ENCODE measurements at regions not wholly inside any gene's neighbourhood (a gene's known extent, or its start where the extent isn't known, plus 50 kb on each side); places are given as distances from the start of the nearest gene placed in this dataset.
"Not testable (repeated sequence)": the region's sequence is repeated elsewhere in the genome, so short reads cannot be mapped to it uniquely, and the experiment has no call there.

GRCh38 chr13:43946281-43946680 is 66.6 kb downstream of the LACC1 start:
- DNase-seq = no peak
- Mint-ChIP-seq H3K36me3 (ENCODE audit: insufficient read depth) (no peaks in the 10 kb centered on the region), H3K9me3 (peaks cover 0 to 2% of the 10 kb centered on the region in 2 donors), H3K4me3 (no peak overlapping the region), H3K27me3 (peaks cover 12 to 18% of the 10 kb centered on the region in 2 donors), H3K4me1 (ENCODE audit: low read depth in 2 of 2) (no peaks in the 10 kb centered on the region), H3K27ac (no peak overlapping the region)
- no peak for ATAC-seq (replicated peaks)

GRCh38 chr13:43947897-43948458 is 68.3 kb downstream of the LACC1 start:
- Mint-ChIP-seq H3K4me1 (ENCODE audit: low read depth in 2 of 2) (no peaks in the 10 kb centered on the region), H3K27ac (no peak overlapping the region), H3K9me3 (peaks cover 0 to 2% of the 10 kb centered on the region in 2 donors), H3K27me3 (peaks cover 9 to 26% of the 10 kb centered on the region in 2 donors), H3K36me3 (ENCODE audit: insufficient read depth) (no peaks in the 10 kb centered on the region), H3K4me3 (no peak overlapping the region)
- DNase-seq (no peak), ATAC-seq (replicated peaks) (no peak)

GRCh38 chr13:43953370-43953769 is 73.7 kb downstream of the LACC1 start:
- Mint-ChIP-seq H3K27ac (no peak overlapping the region), H3K4me1 (ENCODE audit: low read depth in 2 of 2) (no peaks in the 10 kb centered on the region), H3K9me3 (no peaks in the 10 kb centered on the region), H3K4me3 (no peak overlapping the region), H3K36me3 (ENCODE audit: insufficient read depth) (no peaks in the 10 kb centered on the region), H3K27me3 (peaks cover 21 to 53% of the 10 kb centered on the region in 2 donors)
- DNase-seq (no peak), ATAC-seq (replicated peaks) (no peak)

GRCh38 chr13:43956975-43957374 is 77.3 kb downstream of the LACC1 start:
- H3K27me3 Mint-ChIP-seq = peaks cover 30 to 54% of the 10 kb centered on the region in 2 donors
- not testable (repeated sequence) for H3K36me3 Mint-ChIP-seq (ENCODE audit: insufficient read depth); H3K4me1 Mint-ChIP-seq (ENCODE audit: low read depth in 2 of 2); H3K9me3 Mint-ChIP-seq; ATAC-seq (replicated peaks); H3K4me3 Mint-ChIP-seq; DNase-seq; H3K27ac Mint-ChIP-seq

- Mint-ChIP-seq H3K36me3 (ENCODE audit: insufficient read depth) (no peaks in the 10 kb centered on the region), H3K4me3 (no peak overlapping the region), H3K27ac (no peak overlapping the region), H3K27me3 (peaks cover 27 to 35% of the 10 kb centered on the region in 2 donors), H3K4me1 (ENCODE audit: low read depth in 2 of 2) (no peaks in the 10 kb centered on the region), H3K9me3 (no peaks in the 10 kb centered on the region)
- ATAC-seq (replicated peaks) (no peak), DNase-seq (no peak)
Measured at GRCh38 chr13:43959291-43959690, 79.6 kb downstream of the LACC1 start.

- H3K27me3 Mint-ChIP-seq = peaks cover 18 to 23% of the 10 kb centered on the region in 2 donors
- no peaks in the 10 kb centered on the region for H3K9me3 Mint-ChIP-seq
- no peaks in the 10 kb centered on the region for H3K36me3 Mint-ChIP-seq (ENCODE audit: insufficient read depth)
- no peak overlapping the region for H3K4me3 Mint-ChIP-seq
- no peak overlapping the region for H3K27ac Mint-ChIP-seq
- DNase-seq (no peak), ATAC-seq (replicated peaks) (no peak)
- H3K4me1 Mint-ChIP-seq (ENCODE audit: low read depth in 2 of 2) = no peaks in the 10 kb centered on the region
Measured at GRCh38 chr13:43961909-43962308, 82.2 kb downstream of the LACC1 start.

GRCh38 chr13:43963726-43964125 is 84.0 kb downstream of the LACC1 start:
- peak in 1 of 3 experiments; percentile 3 for DNase-seq
- no peaks in the 10 kb centered on the region for H3K36me3 Mint-ChIP-seq (ENCODE audit: insufficient read depth)
- no peak overlapping the region for H3K4me3 Mint-ChIP-seq
- H3K4me1 Mint-ChIP-seq (ENCODE audit: low read depth in 2 of 2) = no peaks in the 10 kb centered on the region
- H3K27me3 Mint-ChIP-seq = peaks cover 7 to 10% of the 10 kb centered on the region in 2 donors
- ATAC-seq (replicated peaks) = peak; percentile 73
- H3K27ac Mint-ChIP-seq = no peak overlapping the region
- H3K9me3 Mint-ChIP-seq = peaks cover 0 to 1% of the 10 kb centered on the region in 2 donors

GRCh38 chr13:43964698-43965458 is 85.2 kb downstream of the LACC1 start:
- Mint-ChIP-seq H3K36me3 (ENCODE audit: insufficient read depth) (no peaks in the 10 kb centered on the region), H3K4me3 (no peak overlapping the region), H3K27me3 (peaks cover 7 to 8% of the 10 kb centered on the region in 2 donors), H3K27ac (no peak overlapping the region), H3K4me1 (ENCODE audit: low read depth in 2 of 2) (no peaks in the 10 kb centered on the region), H3K9me3 (peaks cover 0 to 7% of the 10 kb centered on the region in 2 donors)
- ATAC-seq (replicated peaks) (no peak), DNase-seq (no peak)

- peaks cover 6 to 7% of the 10 kb centered on the region in 2 donors for H3K27me3 Mint-ChIP-seq
- no peak overlapping the region for H3K27ac Mint-ChIP-seq
- no peak for ATAC-seq (replicated peaks)
- H3K36me3 Mint-ChIP-seq (ENCODE audit: insufficient read depth) = no peaks in the 10 kb centered on the region
- DNase-seq = no peak
- no peaks in the 10 kb centered on the region for H3K4me1 Mint-ChIP-seq (ENCODE audit: low read depth in 2 of 2)
- no peak overlapping the region for H3K4me3 Mint-ChIP-seq
- H3K9me3 Mint-ChIP-seq = peaks cover 0 to 7% of the 10 kb centered on the region in 2 donors
Measured at GRCh38 chr13:43965459-43965845, 85.7 kb downstream of the LACC1 start.

- not testable (repeated sequence) for ATAC-seq (replicated peaks); H3K4me3 Mint-ChIP-seq; H3K9me3 Mint-ChIP-seq; H3K27me3 Mint-ChIP-seq; H3K36me3 Mint-ChIP-seq (ENCODE audit: insufficient read depth); DNase-seq; H3K4me1 Mint-ChIP-seq (ENCODE audit: low read depth in 2 of 2); H3K27ac Mint-ChIP-seq
Measured at GRCh38 chr13:43968251-43968942, 88.7 kb downstream of the LACC1 start.

- not testable (repeated sequence) for H3K9me3 Mint-ChIP-seq; H3K36me3 Mint-ChIP-seq (ENCODE audit: insufficient read depth); H3K4me1 Mint-ChIP-seq (ENCODE audit: low read depth in 2 of 2); DNase-seq; H3K27me3 Mint-ChIP-seq; ATAC-seq (replicated peaks); H3K27ac Mint-ChIP-seq; H3K4me3 Mint-ChIP-seq
Measured at GRCh38 chr13:43968943-43969690, 89.4 kb downstream of the LACC1 start.

GRCh38 chr13:43969919-43970318 is 90.2 kb downstream of the LACC1 start:
- not testable (repeated sequence) for DNase-seq; H3K27me3 Mint-ChIP-seq; H3K9me3 Mint-ChIP-seq; H3K36me3 Mint-ChIP-seq (ENCODE audit: insufficient read depth); H3K27ac Mint-ChIP-seq; H3K4me3 Mint-ChIP-seq; H3K4me1 Mint-ChIP-seq (ENCODE audit: low read depth in 2 of 2); ATAC-seq (replicated peaks)

GRCh38 chr13:43970520-43971242 is 91.0 kb downstream of the LACC1 start:
- not testable (repeated sequence) for H3K27me3 Mint-ChIP-seq; H3K9me3 Mint-ChIP-seq; H3K4me3 Mint-ChIP-seq; H3K4me1 Mint-ChIP-seq (ENCODE audit: low read depth in 2 of 2); ATAC-seq (replicated peaks); DNase-seq; H3K27ac Mint-ChIP-seq; H3K36me3 Mint-ChIP-seq (ENCODE audit: insufficient read depth)

All from effector memory CD8-positive, alpha-beta T cell (primary cell).